D721Med (cell line): ENCODE measurements at regions not wholly inside any gene's neighbourhood (a gene's known extent, or its start where the extent isn't known, plus 50 kb on each side); places are given as distances from the start of the nearest gene placed in this dataset.

Experiments used
- DNase-seq: peaks from one replicate; pipeline ENCODE4 v3.0.0; 2011; ENCODE audit warnings: low spot score; ENCODE audit not compliant: insufficient read length
- FAIRE-seq: peaks from 2 replicates; lab custom pipeline; 2011; peaks lifted over from hg19 to GRCh38; lab: Jason Lieb, UNC
- CTCF ChIP-seq: IDR thresholded peaks from 2 replicates; pipeline ENCODE4 v1.5.1; 2012; ENCODE audit warnings: mild to moderate bottlenecking, control low read depth; ENCODE audit not compliant: insufficient read depth; ENCODE audit errors: missing control alignments

GRCh38 chr4:23234018-23234417 lies 541.3 kb downstream of the GBA3 start:
- TF ChIP-seq CTCF, result no peak
- FAIRE-seq (no peak), DNase-seq (no peak)

- no peak for FAIRE-seq
- TF ChIP-seq CTCF, result no peak
- no peak for DNase-seq
These were observed 540.9 kb downstream of the GBA3 start for GRCh38 chr4:23233596-23233995.

- TF ChIP-seq CTCF, result no peak
- FAIRE-seq, result no peak
- DNase-seq, result no peak
These were observed 540.2 kb downstream of the GBA3 start for GRCh38 chr4:23232987-23233386.

- TF ChIP-seq CTCF, result no peak
- FAIRE-seq, result no peak
- DNase-seq, result no peak
These were observed 532.8 kb downstream of the GBA3 start for GRCh38 chr4:23225564-23225963.

GRCh38 chr4:23224684-23225420 lies 532.1 kb downstream of the GBA3 start:
- DNase-seq (no peak), FAIRE-seq (no peak)
- no peak for TF ChIP-seq CTCF

- FAIRE-seq (no peak), DNase-seq (no peak)
- no peak for TF ChIP-seq CTCF
These were observed 528.2 kb downstream of the GBA3 start for GRCh38 chr4:23220911-23221310.

GRCh38 chr4:23219779-23220408 lies 527.2 kb downstream of the GBA3 start:
- peak; percentile 13 for TF ChIP-seq CTCF
- DNase-seq, result no peak
- FAIRE-seq, result peak; percentile 86
